GM18502 (cell line): ENCODE measurements at regions not wholly inside any gene's neighbourhood (a gene's known extent, or its start where the extent isn't known, plus 50 kb on each side); places are given as distances from the start of the nearest gene placed in this dataset.

Experiments used
- ATAC-seq: cut with Tn5 transposase; IDR thresholded peaks from one replicate; pipeline ENCODE4 v1.9.1; 2021; ENCODE audit warnings: mild to moderate bottlenecking; ENCODE audit not compliant: unreplicated experiment, poor library complexity

GRCh38 chr10:107440741-107441140, 276.2 kb upstream of the SORCS1 start:
- ATAC-seq = no peak

GRCh38 chr10:107437921-107438320, 273.4 kb upstream of the SORCS1 start:
- no peak for ATAC-seq

- no peak for ATAC-seq
Measured at GRCh38 chr10:107436568-107436967, 272.1 kb upstream of the SORCS1 start.

GRCh38 chr10:107434854-107435253, 270.3 kb upstream of the SORCS1 start:
- no peak for ATAC-seq

GRCh38 chr10:107434201-107434600, 269.7 kb upstream of the SORCS1 start:
- no peak for ATAC-seq

GRCh38 chr10:107433605-107434004, 269.1 kb upstream of the SORCS1 start:
- no peak for ATAC-seq

- no peak for ATAC-seq
Measured at GRCh38 chr10:107430446-107430845, 265.9 kb upstream of the SORCS1 start.

- ATAC-seq = no peak
Measured at GRCh38 chr10:107427016-107427415, 262.5 kb upstream of the SORCS1 start.

- ATAC-seq = peak; percentile 61
Measured at GRCh38 chr10:107425931-107426553, 261.5 kb upstream of the SORCS1 start.

- no peak for ATAC-seq
Measured at GRCh38 chr10:107424628-107425027, 260.1 kb upstream of the SORCS1 start.

- no peak for ATAC-seq
Measured at GRCh38 chr10:107423903-107424302, 259.4 kb upstream of the SORCS1 start.

- no peak for ATAC-seq
Measured at GRCh38 chr10:107422681-107423080, 258.2 kb upstream of the SORCS1 start.

- ATAC-seq = no peak
Measured at GRCh38 chr10:107420196-107420595, 255.7 kb upstream of the SORCS1 start.

GRCh38 chr10:107418085-107418806, 253.7 kb upstream of the SORCS1 start:
- no peak for ATAC-seq

GRCh38 chr10:107417446-107417845, 252.9 kb upstream of the SORCS1 start:
- no peak for ATAC-seq

GRCh38 chr10:107415446-107415845, 250.9 kb upstream of the SORCS1 start:
- ATAC-seq = peak; percentile 65

- no peak for ATAC-seq
Measured at GRCh38 chr10:107413971-107414370, 249.5 kb upstream of the SORCS1 start.

GRCh38 chr10:107409522-107409921, 245.0 kb upstream of the SORCS1 start:
- peak; percentile 75 for ATAC-seq

GRCh38 chr10:107398115-107398514, 233.6 kb upstream of the SORCS1 start:
- no peak for ATAC-seq

GRCh38 chr10:107391901-107392300, 227.4 kb upstream of the SORCS1 start:
- ATAC-seq = no peak

GRCh38 chr10:107390563-107390962, 226.1 kb upstream of the SORCS1 start:
- no peak for ATAC-seq

- ATAC-seq = no peak
Measured at GRCh38 chr10:107383357-107383756, 218.9 kb upstream of the SORCS1 start.
